ENCODE measurements at regions not wholly inside any gene's neighbourhood (a gene's known extent, or its start where the extent isn't known, plus 50 kb on each side); places are given as distances from the start of the nearest gene placed in this dataset.

DNA sequence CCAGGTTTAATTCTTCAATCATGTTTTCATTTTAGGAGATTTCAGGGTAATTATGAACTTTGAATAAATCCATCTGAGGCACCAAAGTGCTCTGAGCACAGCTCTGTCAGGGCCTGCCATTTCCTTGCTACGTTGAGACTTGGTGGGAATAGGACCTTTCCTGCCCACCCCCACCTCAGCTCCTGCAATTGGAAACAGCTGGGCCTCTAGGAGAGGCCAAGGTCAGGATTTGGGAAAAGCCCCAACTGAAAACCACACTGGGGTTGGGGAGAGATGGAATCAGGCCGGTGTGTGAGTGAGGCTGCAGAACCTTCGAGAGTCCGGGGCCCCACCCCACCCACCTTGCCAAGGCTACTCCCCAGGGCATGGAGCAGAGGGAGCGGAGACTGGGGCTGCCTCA lies 212.7 kb upstream of the BCOR start:
- Histone ChIP-seq H3K27ac (ENCODE audit: insufficient read depth, low read length, poor library complexity, severe bottlenecking) (no peak overlapping the region), H3K27me3 (replicated peaks; ENCODE audit: control insufficient read depth, insufficient read depth, low read length, poor library complexity, severe bottlenecking) (no peaks in the 10 kb centered on the region), H3K36me3 (ENCODE audit: control insufficient read depth, insufficient read depth, low read length) (no peaks in the 10 kb centered on the region), H3K4me1 (ENCODE audit: control insufficient read depth, insufficient read depth, low read length, poor library complexity, severe bottlenecking) (no peaks in the 10 kb centered on the region), H3K9me3 (ENCODE audit: control insufficient read depth, low read length) (no peaks in the 10 kb centered on the region), H3K4me3 (ENCODE audit: insufficient read depth, low read depth, low read length, poor library complexity, severe bottlenecking) (no peak overlapping the region)
- DNase-seq: no peak

DNA sequence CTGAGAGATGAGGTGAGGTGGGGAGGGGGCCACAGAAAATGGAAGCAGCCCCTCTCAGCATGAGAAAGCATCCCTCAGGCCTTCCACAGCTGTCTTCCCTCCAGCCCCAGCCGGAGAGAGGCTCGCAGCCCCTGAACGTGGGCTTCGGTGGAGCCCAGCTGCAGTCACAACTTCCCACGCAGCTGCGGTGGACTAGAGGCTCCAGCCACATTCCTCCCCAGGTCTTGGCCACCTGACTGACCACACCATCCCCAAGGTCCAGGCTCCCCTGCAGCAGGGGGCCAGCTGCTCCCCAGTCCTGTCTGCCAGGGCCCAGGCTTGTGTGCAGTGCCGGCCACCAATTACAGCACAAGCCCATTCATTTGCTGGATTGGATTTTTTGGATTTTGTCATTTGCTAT lies 212.3 kb upstream of the BCOR start:
- no peaks in the 10 kb centered on the region for H3K36me3 ChIP-seq (ENCODE audit: control insufficient read depth, insufficient read depth, low read length)
- H3K9me3 ChIP-seq (ENCODE audit: control insufficient read depth, low read length): no peaks in the 10 kb centered on the region
- no peak overlapping the region for H3K27ac ChIP-seq (ENCODE audit: insufficient read depth, low read length, poor library complexity, severe bottlenecking)
- no peaks in the 10 kb centered on the region for H3K27me3 ChIP-seq (replicated peaks; ENCODE audit: control insufficient read depth, insufficient read depth, low read length, poor library complexity, severe bottlenecking)
- no peak for DNase-seq
- H3K4me1 ChIP-seq (ENCODE audit: control insufficient read depth, insufficient read depth, low read length, poor library complexity, severe bottlenecking): no peaks in the 10 kb centered on the region
- no peak overlapping the region for H3K4me3 ChIP-seq (ENCODE audit: insufficient read depth, low read depth, low read length, poor library complexity, severe bottlenecking)

DNA sequence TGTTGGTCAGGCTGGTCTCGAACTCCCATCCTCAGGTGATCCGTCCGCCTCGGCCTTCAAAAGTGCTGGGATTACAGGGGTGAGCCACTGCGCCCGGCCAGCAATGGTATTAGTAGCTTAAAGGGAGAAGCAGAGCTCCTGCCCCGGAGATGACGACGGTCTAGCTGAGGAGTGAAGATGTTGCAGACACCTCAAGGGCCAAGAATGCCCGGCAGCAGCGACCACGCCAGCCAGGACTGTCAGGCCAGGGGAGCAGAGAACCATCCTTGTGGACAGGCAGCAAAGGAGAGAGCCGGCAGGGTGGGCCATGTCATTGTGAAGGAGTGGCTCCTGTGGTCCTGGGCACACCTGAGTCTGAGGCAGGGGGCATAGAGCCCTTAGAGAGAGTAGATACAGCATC lies 210.1 kb upstream of the BCOR start:
- Histone ChIP-seq H3K36me3 (ENCODE audit: control insufficient read depth, insufficient read depth, low read length) (no peaks in the 10 kb centered on the region), H3K4me1 (ENCODE audit: control insufficient read depth, insufficient read depth, low read length, poor library complexity, severe bottlenecking) (no peaks in the 10 kb centered on the region), H3K4me3 (ENCODE audit: insufficient read depth, low read depth, low read length, poor library complexity, severe bottlenecking) (no peak overlapping the region), H3K27me3 (replicated peaks; ENCODE audit: control insufficient read depth, insufficient read depth, low read length, poor library complexity, severe bottlenecking) (no peaks in the 10 kb centered on the region), H3K9me3 (ENCODE audit: control insufficient read depth, low read length) (no peaks in the 10 kb centered on the region), H3K27ac (ENCODE audit: insufficient read depth, low read length, poor library complexity, severe bottlenecking) (no peak overlapping the region)
- DNase-seq: no peak

DNA sequence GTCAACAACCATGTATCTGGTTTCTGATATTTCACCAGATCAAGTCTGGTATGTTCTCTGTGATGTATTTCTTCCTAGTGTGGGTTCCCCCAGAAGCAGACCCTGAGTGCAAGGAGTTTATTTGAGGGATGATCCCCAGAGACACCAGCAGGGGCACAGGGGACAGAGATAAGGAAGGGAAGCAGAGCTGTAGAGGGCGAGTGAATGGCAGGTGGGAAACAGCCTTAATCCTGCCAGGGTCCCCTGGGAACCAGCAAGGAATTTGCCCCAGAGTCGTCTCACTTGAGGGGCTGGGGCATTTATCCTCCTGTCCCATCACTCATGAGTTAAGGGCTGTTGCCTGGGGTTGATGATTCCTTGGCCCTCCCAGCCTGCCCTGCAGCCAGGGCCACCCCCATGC lies 206.4 kb upstream of the BCOR start:
- no peaks in the 10 kb centered on the region for H3K9me3 ChIP-seq (ENCODE audit: control insufficient read depth, low read length)
- DNase-seq: no peak
- no peak overlapping the region for H3K27ac ChIP-seq (ENCODE audit: insufficient read depth, low read length, poor library complexity, severe bottlenecking)
- no peaks in the 10 kb centered on the region for H3K36me3 ChIP-seq (ENCODE audit: control insufficient read depth, insufficient read depth, low read length)
- no peaks in the 10 kb centered on the region for H3K4me1 ChIP-seq (ENCODE audit: control insufficient read depth, insufficient read depth, low read length, poor library complexity, severe bottlenecking)
- H3K4me3 ChIP-seq (ENCODE audit: insufficient read depth, low read depth, low read length, poor library complexity, severe bottlenecking): no peak overlapping the region
- no peaks in the 10 kb centered on the region for H3K27me3 ChIP-seq (replicated peaks; ENCODE audit: control insufficient read depth, insufficient read depth, low read length, poor library complexity, severe bottlenecking)

DNA sequence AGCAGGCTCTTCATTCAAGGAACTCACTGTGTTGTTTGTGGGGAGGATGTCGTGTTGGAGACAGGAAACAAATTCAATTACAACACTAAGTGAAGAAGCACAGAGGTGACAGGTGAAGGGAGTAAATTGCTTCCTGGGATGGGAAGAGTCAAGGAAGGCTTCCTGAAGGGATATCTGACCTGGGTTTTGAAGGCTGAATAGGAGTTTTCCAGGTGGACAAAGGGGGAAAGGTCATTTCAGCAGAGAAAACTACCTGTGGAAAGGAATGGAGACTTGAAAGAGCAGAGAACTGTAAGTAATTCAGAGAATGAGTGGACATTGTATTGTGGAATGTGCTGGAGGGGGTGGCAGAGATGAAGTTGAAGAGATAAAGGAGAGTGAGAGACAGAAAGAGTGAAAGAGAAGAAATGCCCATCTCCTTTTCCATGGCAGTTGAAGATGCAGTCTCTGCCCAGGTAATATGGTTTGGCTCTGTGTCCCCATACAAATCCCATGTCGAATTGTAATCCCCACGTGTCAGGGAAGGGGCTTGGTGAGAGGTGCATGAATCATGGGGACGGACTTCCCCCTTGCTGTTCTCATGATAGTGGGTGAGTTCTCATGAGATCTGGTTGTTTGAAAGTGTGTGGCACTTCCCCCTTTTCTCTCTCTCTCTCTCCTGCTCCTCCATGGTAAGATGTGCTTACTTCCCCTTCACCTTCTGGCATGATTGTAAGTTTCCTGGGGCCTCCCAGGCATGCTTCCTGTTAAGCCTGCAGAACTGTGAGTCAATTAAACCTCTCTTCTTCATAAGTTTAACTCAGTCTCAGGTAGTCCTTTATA lies 205.7 kb upstream of the BCOR start:
- H3K27ac ChIP-seq (ENCODE audit: insufficient read depth, low read length, poor library complexity, severe bottlenecking): no peak overlapping the region
- no peaks in the 10 kb centered on the region for H3K4me1 ChIP-seq (ENCODE audit: control insufficient read depth, insufficient read depth, low read length, poor library complexity, severe bottlenecking)
- H3K4me3 ChIP-seq (ENCODE audit: insufficient read depth, low read depth, low read length, poor library complexity, severe bottlenecking): no peak overlapping the region
- no peak for DNase-seq
- no peaks in the 10 kb centered on the region for H3K27me3 ChIP-seq (replicated peaks; ENCODE audit: control insufficient read depth, insufficient read depth, low read length, poor library complexity, severe bottlenecking)
- no peaks in the 10 kb centered on the region for H3K9me3 ChIP-seq (ENCODE audit: control insufficient read depth, low read length)
- no peaks in the 10 kb centered on the region for H3K36me3 ChIP-seq (ENCODE audit: control insufficient read depth, insufficient read depth, low read length)

DNA sequence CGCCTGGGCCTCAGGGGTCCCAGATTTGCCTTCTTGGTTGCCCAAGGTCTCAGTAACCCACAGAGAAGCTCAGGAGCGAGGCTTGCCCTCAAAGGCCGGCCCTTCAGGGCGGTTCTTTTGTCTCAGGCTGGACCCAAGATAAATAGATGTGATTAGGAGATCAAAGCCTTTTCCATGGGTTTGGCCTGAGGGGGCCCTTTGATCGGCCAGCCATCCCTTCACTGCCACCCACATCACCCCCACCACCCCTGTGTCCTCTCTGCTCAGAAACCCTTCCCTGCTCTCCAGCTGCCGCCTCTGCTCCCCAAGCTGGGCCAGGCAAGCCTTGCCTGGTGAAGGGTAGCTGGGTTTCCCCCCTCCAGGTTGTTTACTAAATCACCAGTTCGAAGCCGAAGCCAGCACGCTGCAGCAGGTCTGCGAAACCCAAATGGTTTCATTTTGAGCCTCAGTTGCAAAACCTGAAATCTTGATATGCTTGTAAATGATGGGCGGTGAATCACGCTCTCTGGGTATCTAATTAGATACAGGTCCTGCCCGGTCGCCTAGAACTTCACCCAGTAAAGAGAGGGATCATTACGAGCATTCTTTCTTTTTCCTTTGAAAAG lies 202.6 kb upstream of the BCOR start:
- Histone ChIP-seq H3K9me3 (ENCODE audit: control insufficient read depth, low read length) (no peaks in the 10 kb centered on the region), H3K4me3 (ENCODE audit: insufficient read depth, low read depth, low read length, poor library complexity, severe bottlenecking) (no peak overlapping the region), H3K27me3 (replicated peaks; ENCODE audit: control insufficient read depth, insufficient read depth, low read length, poor library complexity, severe bottlenecking) (no peaks in the 10 kb centered on the region), H3K36me3 (ENCODE audit: control insufficient read depth, insufficient read depth, low read length) (no peaks in the 10 kb centered on the region), H3K27ac (ENCODE audit: insufficient read depth, low read length, poor library complexity, severe bottlenecking) (no peak overlapping the region), H3K4me1 (ENCODE audit: control insufficient read depth, insufficient read depth, low read length, poor library complexity, severe bottlenecking) (no peaks in the 10 kb centered on the region)
- no peak for DNase-seq

DNA sequence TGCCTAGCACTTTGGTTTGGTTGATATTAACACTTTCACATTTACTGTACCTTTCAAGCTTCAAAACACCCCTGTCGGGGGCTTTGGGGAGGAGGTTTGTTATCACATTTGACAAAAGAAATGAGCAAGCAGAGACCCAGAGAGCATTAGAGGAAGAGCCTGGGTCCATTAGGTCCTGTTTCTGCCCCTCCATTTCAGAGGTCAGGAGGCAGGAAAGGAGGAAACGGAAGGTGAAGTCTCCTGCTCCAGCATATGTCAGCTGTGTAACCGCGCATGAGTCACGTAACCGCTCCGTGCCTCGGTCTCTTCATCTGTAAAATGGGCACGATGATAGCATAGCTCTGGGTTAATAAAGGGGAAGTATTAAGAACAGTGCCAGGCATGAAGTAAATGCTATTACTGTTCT lies 201.9 kb upstream of the BCOR start:
- no peaks in the 10 kb centered on the region for H3K36me3 ChIP-seq (ENCODE audit: control insufficient read depth, insufficient read depth, low read length)
- H3K9me3 ChIP-seq (ENCODE audit: control insufficient read depth, low read length): no peaks in the 10 kb centered on the region
- H3K27me3 ChIP-seq (replicated peaks; ENCODE audit: control insufficient read depth, insufficient read depth, low read length, poor library complexity, severe bottlenecking): no peaks in the 10 kb centered on the region
- no peak overlapping the region for H3K27ac ChIP-seq (ENCODE audit: insufficient read depth, low read length, poor library complexity, severe bottlenecking)
- peak in 1 of 3 donors; percentile 8 for DNase-seq
- H3K4me3 ChIP-seq (ENCODE audit: insufficient read depth, low read depth, low read length, poor library complexity, severe bottlenecking): no peak overlapping the region
- H3K4me1 ChIP-seq (ENCODE audit: control insufficient read depth, insufficient read depth, low read length, poor library complexity, severe bottlenecking): no peaks in the 10 kb centered on the region

DNA sequence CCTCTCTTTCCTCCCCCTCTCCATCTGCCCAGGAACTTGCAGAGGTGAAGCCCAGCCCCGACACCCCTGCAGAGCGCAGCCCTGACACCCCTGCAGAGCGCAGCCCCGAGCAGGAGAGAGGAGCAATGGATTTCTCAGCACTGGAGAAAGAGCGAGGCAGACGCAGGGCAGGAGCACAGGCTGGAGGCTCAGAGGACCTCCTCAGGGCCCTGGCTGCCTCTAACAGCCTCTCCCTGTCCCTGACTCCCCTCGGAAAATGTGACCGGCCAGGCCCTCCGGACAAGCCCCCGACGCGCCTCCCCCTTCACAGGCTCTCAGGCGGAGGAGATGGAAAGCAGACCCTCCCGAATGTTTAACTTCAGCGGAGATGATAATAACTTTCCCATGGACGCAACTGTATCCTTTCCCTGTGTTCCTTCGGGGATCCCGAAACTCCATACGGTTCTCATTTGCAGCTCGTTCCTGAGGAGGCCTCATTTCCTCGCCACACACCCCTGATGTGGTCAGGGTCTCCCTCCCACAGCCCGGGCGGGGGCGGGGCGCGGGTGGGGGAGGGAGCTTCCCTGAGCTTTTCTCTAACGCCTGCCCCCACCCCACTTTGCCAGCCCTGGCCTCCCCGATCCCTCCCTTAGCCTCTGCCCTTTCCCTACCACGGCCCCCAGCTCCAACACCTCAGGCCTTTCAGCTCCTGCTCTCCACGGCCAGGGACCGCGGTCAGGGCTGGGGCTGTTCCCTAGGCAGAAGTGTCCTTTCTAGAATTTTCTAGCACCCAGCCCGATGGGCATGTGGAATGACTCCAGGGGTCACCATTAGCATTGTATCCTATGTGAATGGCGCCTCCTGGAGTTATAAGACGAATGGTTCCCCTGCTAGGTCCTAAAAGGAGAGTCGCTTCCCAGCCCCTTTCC lies 201.1 kb upstream of the BCOR start:
- Histone ChIP-seq H3K27ac (ENCODE audit: insufficient read depth, low read length, poor library complexity, severe bottlenecking) (no peak overlapping the region), H3K4me1 (ENCODE audit: control insufficient read depth, insufficient read depth, low read length, poor library complexity, severe bottlenecking) (no peaks in the 10 kb centered on the region), H3K4me3 (ENCODE audit: insufficient read depth, low read depth, low read length, poor library complexity, severe bottlenecking) (no peak overlapping the region), H3K9me3 (ENCODE audit: control insufficient read depth, low read length) (no peaks in the 10 kb centered on the region), H3K36me3 (ENCODE audit: control insufficient read depth, insufficient read depth, low read length) (no peaks in the 10 kb centered on the region), H3K27me3 (replicated peaks; ENCODE audit: control insufficient read depth, insufficient read depth, low read length, poor library complexity, severe bottlenecking) (no peaks in the 10 kb centered on the region)
- DNase-seq: no peak

DNA sequence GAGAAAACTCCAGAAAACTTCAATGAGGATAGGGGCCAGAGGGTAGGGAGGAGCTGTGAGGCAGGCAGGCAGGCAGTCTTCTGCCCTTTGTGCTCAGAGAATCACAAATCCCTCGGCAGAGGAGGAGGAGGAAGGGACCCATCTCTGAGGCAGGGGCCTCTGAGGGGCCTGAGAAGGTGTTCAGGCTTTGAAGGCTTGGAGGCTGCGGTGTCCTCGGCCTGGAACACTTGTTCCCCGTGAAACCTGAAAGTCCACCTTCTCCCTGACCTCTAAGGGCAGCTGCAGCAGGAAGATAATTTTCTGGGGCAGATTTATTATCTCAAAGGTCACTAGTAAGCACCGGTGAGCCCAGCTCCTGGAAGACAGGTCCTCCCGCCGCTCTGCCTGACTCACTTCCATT lies 200.3 kb upstream of the BCOR start:
- no peaks in the 10 kb centered on the region for H3K27me3 ChIP-seq (replicated peaks; ENCODE audit: control insufficient read depth, insufficient read depth, low read length, poor library complexity, severe bottlenecking)
- H3K36me3 ChIP-seq (ENCODE audit: control insufficient read depth, insufficient read depth, low read length): no peaks in the 10 kb centered on the region
- no peak overlapping the region for H3K4me3 ChIP-seq (ENCODE audit: insufficient read depth, low read depth, low read length, poor library complexity, severe bottlenecking)
- H3K27ac ChIP-seq (ENCODE audit: insufficient read depth, low read length, poor library complexity, severe bottlenecking): no peak overlapping the region
- no peaks in the 10 kb centered on the region for H3K9me3 ChIP-seq (ENCODE audit: control insufficient read depth, low read length)
- no peak for DNase-seq
- no peaks in the 10 kb centered on the region for H3K4me1 ChIP-seq (ENCODE audit: control insufficient read depth, insufficient read depth, low read length, poor library complexity, severe bottlenecking)

DNA sequence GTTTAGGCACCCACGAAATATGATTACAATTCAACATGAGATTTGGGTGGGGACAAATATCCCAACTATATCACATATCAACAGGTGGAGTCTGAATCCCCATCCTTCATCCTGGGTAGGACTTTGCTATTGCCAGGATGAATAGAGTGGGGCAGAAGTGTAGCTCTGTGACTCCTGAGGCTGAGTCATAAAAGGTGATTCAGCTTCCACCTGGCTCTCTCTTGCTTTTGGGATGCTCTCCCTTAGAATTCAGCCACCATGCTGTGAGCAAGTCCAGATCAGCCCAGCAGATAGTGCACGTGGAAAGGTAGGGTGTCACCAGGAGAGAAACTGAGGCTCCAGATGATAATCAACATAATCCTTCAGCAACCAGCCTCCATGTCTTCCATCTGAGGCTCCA lies 193.8 kb upstream of the BCOR start:
- no peak overlapping the region for H3K4me3 ChIP-seq (ENCODE audit: insufficient read depth, low read depth, low read length, poor library complexity, severe bottlenecking)
- H3K9me3 ChIP-seq (ENCODE audit: control insufficient read depth, low read length): no peaks in the 10 kb centered on the region
- no peaks in the 10 kb centered on the region for H3K4me1 ChIP-seq (ENCODE audit: control insufficient read depth, insufficient read depth, low read length, poor library complexity, severe bottlenecking)
- no peak for DNase-seq
- H3K27ac ChIP-seq (ENCODE audit: insufficient read depth, low read length, poor library complexity, severe bottlenecking): no peak overlapping the region
- no peaks in the 10 kb centered on the region for H3K27me3 ChIP-seq (replicated peaks; ENCODE audit: control insufficient read depth, insufficient read depth, low read length, poor library complexity, severe bottlenecking)
- H3K36me3 ChIP-seq (ENCODE audit: control insufficient read depth, insufficient read depth, low read length): no peaks in the 10 kb centered on the region

Data from effector memory CD4-positive, alpha-beta T cell (primary cell).